ENCODE measurements at regions not wholly inside any gene's neighbourhood (a gene's known extent, or its start where the extent isn't known, plus 50 kb on each side); places are given as distances from the start of the nearest gene placed in this dataset.

- no peak overlapping the region for H3K27ac ChIP-seq
- no peak for DNase-seq (ENCODE audit: low read depth, low spot score)
These were observed 126.8 kb downstream of the GLI2 start for GRCh38 chr2:120862201-120863060.

- DNase-seq (ENCODE audit: low read depth, low spot score), result no peak
- H3K27ac ChIP-seq, result no peak overlapping the region
These were observed 127.5 kb downstream of the GLI2 start for GRCh38 chr2:120863146-120863545.

DNA sequence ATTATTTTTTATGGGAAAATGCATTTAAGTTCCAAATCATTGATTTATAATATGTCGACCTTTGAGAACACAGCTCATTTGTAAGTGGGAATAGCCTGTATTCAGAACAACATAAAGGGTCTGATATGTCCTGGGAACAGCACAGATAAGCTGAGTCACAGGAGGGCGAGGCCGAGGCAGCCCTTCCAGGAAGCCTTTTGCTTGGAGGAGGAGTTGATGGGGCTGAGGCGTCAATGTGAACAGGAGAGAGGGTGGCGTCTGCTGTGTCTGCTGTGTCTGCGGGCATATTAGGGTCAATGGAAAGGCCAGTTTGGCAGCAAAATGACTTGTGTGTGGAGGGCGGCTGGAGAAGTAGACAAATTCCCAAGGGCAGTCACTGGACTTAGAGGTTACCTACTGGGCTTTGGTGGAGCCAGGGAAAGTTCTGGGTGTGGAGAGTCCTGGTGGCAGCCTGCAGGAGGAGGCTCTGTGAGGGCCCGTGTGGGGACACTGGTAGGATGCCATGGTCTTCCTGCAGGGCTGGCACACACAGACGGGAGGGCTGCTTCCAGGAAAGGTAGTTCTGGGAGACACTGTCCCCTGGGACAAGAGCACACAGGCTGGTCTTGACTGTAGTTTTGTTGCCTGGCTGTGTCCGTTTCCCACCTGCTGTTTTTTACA is 128.1 kb downstream of the GLI2 start:
- no peak for DNase-seq (ENCODE audit: low read depth, low spot score)
- H3K27ac ChIP-seq, result no peak overlapping the region

- no peak for DNase-seq (ENCODE audit: low read depth, low spot score)
- H3K27ac ChIP-seq, result no peak overlapping the region
These were observed 129.3 kb downstream of the GLI2 start for GRCh38 chr2:120864981-120865380.

DNA sequence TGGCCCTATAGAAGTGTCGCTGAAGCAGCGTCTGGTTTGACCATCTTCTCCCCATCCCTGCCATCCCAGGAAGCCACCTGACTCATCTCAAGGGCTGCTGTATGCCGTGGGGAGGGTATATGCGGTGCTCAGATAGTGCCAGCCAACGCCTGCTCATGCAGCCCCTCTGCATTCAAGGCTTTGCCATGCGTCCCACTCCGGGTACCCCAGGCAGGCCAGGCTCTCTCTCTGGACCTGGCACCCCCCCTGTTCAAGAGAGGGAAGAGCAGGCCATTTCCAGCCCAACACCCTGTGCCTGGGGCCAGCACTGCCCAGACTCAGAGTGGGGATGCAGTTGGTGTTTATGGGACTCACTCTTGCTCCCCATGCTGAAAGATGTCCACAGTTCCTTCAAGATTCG is 130.0 kb downstream of the GLI2 start:
- no peak for DNase-seq (ENCODE audit: low read depth, low spot score)
- H3K27ac ChIP-seq, result no peak overlapping the region

GRCh38 chr2:120866071-120866470 is 130.4 kb downstream of the GLI2 start:
- H3K27ac ChIP-seq, result no peak overlapping the region
- DNase-seq (ENCODE audit: low read depth, low spot score), result no peak

- no peak for DNase-seq (ENCODE audit: low read depth, low spot score)
- no peak overlapping the region for H3K27ac ChIP-seq
These were observed 130.9 kb downstream of the GLI2 start for GRCh38 chr2:120866483-120867140.

DNA sequence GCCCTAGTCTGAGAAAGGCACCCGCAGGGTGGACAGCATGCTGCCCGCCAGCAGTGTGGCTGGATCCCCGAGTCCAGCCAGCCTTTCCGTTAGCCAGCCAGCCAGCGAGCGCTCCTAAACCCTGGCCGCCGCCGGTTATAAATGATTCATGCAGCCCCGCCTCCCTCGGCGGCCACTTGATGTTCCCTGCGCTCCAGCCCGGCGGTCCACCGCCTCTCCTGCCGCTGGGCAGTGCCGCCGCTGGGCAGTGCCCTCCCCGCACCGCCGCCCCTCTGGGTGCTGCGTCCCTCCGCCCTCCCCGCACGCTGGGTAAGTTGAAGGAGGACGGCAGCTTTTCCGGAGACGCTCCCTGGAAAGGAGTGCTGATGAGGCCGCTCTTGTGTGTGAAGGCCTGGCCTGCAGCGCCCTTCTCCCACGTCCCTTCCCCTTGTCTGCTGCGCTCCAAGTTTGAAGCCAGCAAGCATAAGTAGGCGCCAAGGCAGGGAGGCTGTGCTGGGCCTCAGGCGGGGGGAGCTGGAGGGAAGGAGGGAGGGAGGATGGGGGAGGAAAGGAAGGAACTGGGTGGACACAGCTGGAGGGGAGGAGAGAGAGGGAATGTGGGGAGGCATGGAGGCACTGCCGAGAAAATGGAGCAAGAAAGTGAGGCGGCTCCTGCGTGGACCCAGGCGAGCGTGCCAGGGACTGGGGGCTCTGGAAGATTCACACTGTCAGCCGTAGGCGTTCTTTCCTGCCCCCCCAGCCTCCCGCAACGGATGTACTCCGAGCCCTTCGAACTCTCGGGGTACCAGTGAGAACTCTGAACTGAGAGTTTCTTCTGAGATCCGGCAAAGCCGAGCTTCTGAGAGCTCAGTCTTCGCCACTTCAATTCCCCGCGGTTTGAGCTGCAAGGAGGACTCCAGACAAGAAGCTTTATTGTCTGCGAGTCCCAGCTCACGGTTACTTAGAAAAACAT is 131.9 kb downstream of the GLI2 start:
- H3K27ac ChIP-seq, result no peak overlapping the region
- DNase-seq (ENCODE audit: low read depth, low spot score), result no peak

DNA sequence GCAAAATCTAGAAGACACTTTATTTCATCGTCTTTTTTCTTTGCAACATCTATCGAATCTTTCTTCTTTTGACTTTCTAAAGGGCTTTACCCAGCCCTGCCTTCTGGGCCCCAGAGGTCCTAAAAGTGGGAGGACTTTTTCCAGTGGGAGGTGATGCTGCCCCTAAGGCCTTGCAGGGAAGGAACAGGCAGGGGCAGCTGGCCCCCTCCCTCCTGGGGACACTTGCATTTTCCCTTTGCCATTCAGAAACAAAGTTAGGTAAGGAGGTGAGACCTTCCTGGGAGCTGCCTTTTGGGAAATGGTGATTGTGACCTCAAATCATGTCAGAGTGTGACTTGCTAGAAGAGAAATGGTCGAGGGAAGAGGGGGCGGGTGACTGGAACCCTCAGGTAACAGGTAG is 132.7 kb downstream of the GLI2 start:
- no peak overlapping the region for H3K27ac ChIP-seq

GRCh38 chr2:120869036-120869729 is 133.5 kb downstream of the GLI2 start:
- no peak for DNase-seq (ENCODE audit: low read depth, low spot score)
- H3K27ac ChIP-seq, result no peak overlapping the region

More for the DNA sequence above, 132.7 kb downstream of the GLI2 start:
- DNase-seq (ENCODE audit: low read depth, low spot score), result no peak

GRCh38 chr2:120869730-120870466 is 134.2 kb downstream of the GLI2 start:
- H3K27ac ChIP-seq, result no peak overlapping the region
- no peak for DNase-seq (ENCODE audit: low read depth, low spot score)

DNA sequence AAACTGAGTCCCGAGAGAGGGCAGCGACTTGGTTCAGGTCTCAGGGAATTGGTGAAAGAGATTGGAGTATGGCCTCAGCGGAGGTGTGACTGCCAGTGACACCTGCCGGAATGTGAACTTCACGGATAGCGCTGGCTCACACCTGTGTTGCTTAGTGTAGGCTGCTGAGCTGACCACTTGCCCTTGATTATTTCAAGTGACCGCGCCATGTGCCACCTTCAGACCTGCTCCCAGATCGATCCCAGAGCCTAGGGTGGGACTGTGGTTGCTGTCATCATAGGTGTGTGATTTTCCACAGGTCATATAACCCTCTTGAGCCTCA is 134.8 kb downstream of the GLI2 start:
- no peak for DNase-seq (ENCODE audit: low read depth, low spot score)
- H3K27ac ChIP-seq, result no peak overlapping the region

DNA sequence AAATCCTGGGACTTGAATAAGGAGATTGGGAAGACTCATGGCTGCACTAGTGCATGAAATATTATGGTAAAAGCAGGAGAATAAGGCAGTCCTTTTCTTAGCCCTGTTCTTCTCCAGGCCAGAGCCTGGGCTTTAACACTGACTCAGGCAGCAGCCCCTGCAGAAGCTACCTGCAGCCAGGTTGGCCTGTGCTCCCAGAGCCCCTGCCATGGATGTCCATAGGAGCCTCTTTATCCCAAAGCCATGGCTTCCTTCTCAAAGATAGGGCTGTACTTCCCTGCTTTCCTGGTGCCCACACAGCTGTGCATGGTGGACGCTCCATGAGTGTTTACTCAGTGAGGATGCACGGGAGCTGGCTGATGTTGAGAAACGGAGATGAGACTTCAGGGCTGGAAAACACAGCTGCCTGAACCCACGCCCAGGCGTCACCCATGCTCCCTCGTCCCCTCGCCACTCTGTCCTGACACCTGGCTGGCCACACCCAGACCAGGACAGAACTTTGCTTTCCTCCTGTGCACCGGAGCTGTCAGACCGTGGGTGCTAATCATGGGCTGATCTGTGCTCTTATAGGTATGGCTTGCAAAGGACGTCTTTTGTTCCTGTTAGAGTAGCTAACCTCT is 135.5 kb downstream of the GLI2 start:
- DNase-seq (ENCODE audit: low read depth, low spot score), result no peak
- no peak overlapping the region for H3K27ac ChIP-seq

GRCh38 chr2:120871881-120872620 is 136.4 kb downstream of the GLI2 start:
- DNase-seq (ENCODE audit: low read depth, low spot score), result no peak
- H3K27ac ChIP-seq, result no peak overlapping the region

- no peak for DNase-seq (ENCODE audit: low read depth, low spot score)
- no peak overlapping the region for H3K27ac ChIP-seq
These were observed 138.6 kb downstream of the GLI2 start for GRCh38 chr2:120873958-120874887.

GRCh38 chr2:120874888-120875275 is 139.2 kb downstream of the GLI2 start:
- H3K27ac ChIP-seq, result no peak overlapping the region
- DNase-seq (ENCODE audit: low read depth, low spot score), result no peak

DNA sequence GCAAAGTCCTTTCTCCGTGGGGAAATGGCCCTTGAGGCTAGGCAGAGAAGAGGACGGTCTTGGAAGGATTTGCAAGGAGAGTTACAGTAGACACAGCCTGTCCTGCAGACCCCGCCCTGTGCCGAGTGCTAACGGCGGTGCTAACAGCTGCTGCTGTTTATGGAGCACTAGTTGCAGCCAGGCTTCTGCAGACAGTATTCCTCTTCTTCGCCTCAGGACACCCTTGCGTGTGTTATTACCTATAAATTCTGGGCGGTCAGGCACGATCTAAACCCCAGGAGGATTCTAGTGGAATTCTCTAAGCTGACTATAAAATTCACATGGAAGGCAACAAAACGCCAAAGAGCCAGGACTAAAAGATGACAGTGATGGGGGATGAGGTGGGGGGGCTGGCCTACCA is 139.8 kb downstream of the GLI2 start:
- no peak for DNase-seq (ENCODE audit: low read depth, low spot score)

More for the DNA sequence above, 139.8 kb downstream of the GLI2 start:
- H3K27ac ChIP-seq, result no peak overlapping the region
